Eye (tissue), 1 donor: ENCODE measurements at regions not wholly inside any gene's neighbourhood (a gene's known extent, or its start where the extent isn't known, plus 50 kb on each side); places are given as distances from the start of the nearest gene placed in this dataset.

Source experiments
- DNase-seq: peaks from one replicate; pipeline ENCODE4 v3.0.0-alpha.2; 2015

GRCh38 chr6:1113916-1114540 is 197.9 kb upstream of the FOXQ1 start:
- no peak for DNase-seq

GRCh38 chr6:1111361-1111760 is 200.5 kb upstream of the FOXQ1 start:
- DNase-seq: no peak

GRCh38 chr6:1110941-1111349 is 201.0 kb upstream of the FOXQ1 start:
- no peak for DNase-seq

- peak; percentile 58 for DNase-seq
These were observed 201.7 kb upstream of the FOXQ1 start for GRCh38 chr6:1110164-1110563.

- no peak for DNase-seq
These were observed 202.8 kb upstream of the FOXQ1 start for GRCh38 chr6:1109134-1109533.

- no peak for DNase-seq
These were observed 203.7 kb upstream of the FOXQ1 start for GRCh38 chr6:1108198-1108597.

GRCh38 chr6:1107578-1107977 is 204.3 kb upstream of the FOXQ1 start:
- no peak for DNase-seq

GRCh38 chr6:1105833-1106400 is 206.0 kb upstream of the FOXQ1 start:
- no peak for DNase-seq

- DNase-seq: no peak
These were observed 206.8 kb upstream of the FOXQ1 start for GRCh38 chr6:1104988-1105670.

- peak; percentile 24 for DNase-seq
These were observed 207.8 kb upstream of the FOXQ1 start for GRCh38 chr6:1103945-1104623.

- peak; percentile 67 for DNase-seq
These were observed 208.9 kb upstream of the FOXQ1 start for GRCh38 chr6:1103021-1103420.

- no peak for DNase-seq
These were observed 211.6 kb upstream of the FOXQ1 start for GRCh38 chr6:1100269-1100668.

- no peak for DNase-seq
These were observed 212.6 kb upstream of the FOXQ1 start for GRCh38 chr6:1099264-1099663.

GRCh38 chr6:1096967-1097765 is 214.7 kb upstream of the FOXQ1 start:
- DNase-seq: no peak

GRCh38 chr6:1094306-1094705 is 217.6 kb upstream of the FOXQ1 start:
- DNase-seq: no peak

GRCh38 chr6:1091900-1092299 is 220.0 kb upstream of the FOXQ1 start:
- DNase-seq: no peak

GRCh38 chr6:1089859-1090258 is 222.0 kb upstream of the FOXQ1 start:
- no peak for DNase-seq

- DNase-seq: no peak
These were observed 223.4 kb upstream of the FOXQ1 start for GRCh38 chr6:1088492-1089001.

- no peak for DNase-seq
These were observed 224.6 kb upstream of the FOXQ1 start for GRCh38 chr6:1087154-1087843.

- no peak for DNase-seq
These were observed 225.3 kb upstream of the FOXQ1 start for GRCh38 chr6:1086446-1087153.

GRCh38 chr6:1082285-1082935 is 229.5 kb upstream of the FOXQ1 start:
- DNase-seq: peak; percentile 30
